Neural progenitor cell (in vitro differentiated cells): ENCODE measurements at regions not wholly inside any gene's neighbourhood (a gene's known extent, or its start where the extent isn't known, plus 50 kb on each side); places are given as distances from the start of the nearest gene placed in this dataset.

Source experiments
- DNase-seq: peaks from one replicate; pipeline ENCODE4 v3.0.0-alpha.2; 2016; ENCODE audit warnings: low spot score
- H2AFZ ChIP-seq: fragments of 200-600 bp; sonication (generic); replicated peaks from 2 replicates; pipeline ENCODE4 v1.6.1; 2016; ENCODE audit warnings: antibody characterized with exemption
- H3F3A ChIP-seq: fragments of 200-600 bp; sonication (generic); 2 replicates; pipeline ENCODE4 v1.6.1; 2016; ENCODE audit warnings: antibody characterized with exemption, low read depth
- H3K27ac ChIP-seq: fragments of 200-600 bp; sonication (generic); 2 replicates; pipeline ENCODE4 v1.5.1; 2016; ENCODE audit warnings: mild to moderate bottlenecking
- H3K27me3 ChIP-seq: fragments of 200-600 bp; sonication (generic); 2 replicates; pipeline ENCODE4 v1.6.1; 2016; ENCODE audit warnings: mild to moderate bottlenecking, moderate library complexity
- H3K36me3 ChIP-seq: fragments of 200-600 bp; sonication (generic); 2 replicates; pipeline ENCODE4 v1.5.1; 2016
- H3K4me1 ChIP-seq: fragments of 200-600 bp; sonication (generic); 2 replicates; pipeline ENCODE4 v1.6.1; 2016; ENCODE audit warnings: mixed run types
- H3K4me2 ChIP-seq: fragments of 200-600 bp; sonication (generic); 2 replicates; pipeline ENCODE4 v1.6.1; 2016
- H3K4me3 ChIP-seq: fragments of 200-600 bp; sonication (generic); 2 replicates; pipeline ENCODE4 v1.5.1; 2016
- H3K79me2 ChIP-seq: fragments of 200-600 bp; sonication (generic); 2 replicates; pipeline ENCODE4 v1.6.1; 2016; ENCODE audit warnings: low read depth
- H3K9ac ChIP-seq: fragments of 200-600 bp; sonication (generic); 2 replicates; pipeline ENCODE4 v1.6.1; 2016
- H3K9me3 ChIP-seq: fragments of 200-600 bp; sonication (generic); 2 replicates; pipeline ENCODE4 v1.5.1; 2016; ENCODE audit warnings: low read depth
- H4K20me1 ChIP-seq: fragments of 200-600 bp; sonication (generic); 2 replicates; pipeline ENCODE4 v1.6.1; 2016; ENCODE audit warnings: low read depth
- H3K27ac Mint-ChIP-seq: 3 replicates; pipeline ENCODE4 v1.8.0; 2021; ENCODE audit warnings: mixed read lengths
- H3K27me3 Mint-ChIP-seq: 2 replicates; pipeline ENCODE4 v1.8.0; 2022; ENCODE audit warnings: low read depth, mild to moderate bottlenecking, inconsistent platforms, moderate library complexity, mixed read lengths; ENCODE audit not compliant: insufficient read depth
- H3K36me3 Mint-ChIP-seq: 3 replicates; pipeline ENCODE4 v1.8.0; 2021; ENCODE audit warnings: mixed read lengths
- H3K4me1 Mint-ChIP-seq: 3 replicates; pipeline ENCODE4 v1.8.0; 2021; ENCODE audit warnings: mixed read lengths
- H3K4me3 Mint-ChIP-seq: 3 replicates; pipeline ENCODE4 v1.8.0; 2021; ENCODE audit warnings: mild to moderate bottlenecking, moderate library complexity, mixed read lengths
- H3K9me3 Mint-ChIP-seq: 3 replicates; pipeline ENCODE4 v1.8.0; 2020; ENCODE audit warnings: mixed read lengths
- CTCF ChIP-seq: fragments of 200-600 bp; sonication (generic); IDR thresholded peaks from 2 replicates; pipeline ENCODE4 v1.5.1; 2017; ENCODE audit warnings: antibody characterized with exemption, mild to moderate bottlenecking
- EZH2 ChIP-seq: fragments of 200-600 bp; sonication (generic); IDR thresholded peaks from 2 replicates; pipeline ENCODE4 v1.6.1; 2017; ENCODE audit warnings: antibody characterized with exemption, mild to moderate bottlenecking, moderate library complexity
- EZH2phosphoT487 ChIP-seq: fragments of 200-600 bp; sonication (generic); IDR thresholded peaks from 2 replicates; pipeline ENCODE4 v1.6.1; 2017; ENCODE audit warnings: antibody characterized with exemption

DNA sequence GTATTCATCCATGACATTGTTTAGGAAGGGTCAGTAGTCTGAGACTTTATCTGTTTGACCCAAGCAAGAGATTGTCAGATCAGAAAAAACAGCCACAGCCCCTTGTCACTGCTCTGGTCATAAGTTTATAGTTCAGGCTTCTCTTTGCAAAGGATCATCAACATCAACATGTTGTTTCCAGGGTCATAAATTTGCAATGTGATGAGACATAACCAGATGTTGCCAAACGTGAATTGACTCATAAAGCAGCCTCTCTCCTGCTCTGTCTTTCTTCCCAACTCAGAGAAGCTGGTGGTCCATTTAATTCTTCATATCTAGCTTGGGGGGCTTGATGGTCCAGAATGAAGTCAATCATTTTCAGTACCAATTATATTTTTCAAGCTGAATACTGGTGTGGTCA lies 507.2 kb upstream of the PBX1 start:
- no peaks in the 10 kb centered on the region for H3K36me3 ChIP-seq
- no peaks in the 10 kb centered on the region for H3F3A ChIP-seq
- H3K27ac ChIP-seq, result no peak overlapping the region
- no peak overlapping the region for H3K27ac Mint-ChIP-seq
- H3K4me1 ChIP-seq, result peaks cover 14% of the 10 kb centered on the region
- H4K20me1 ChIP-seq, result no peaks in the 10 kb centered on the region
- H3K4me3 ChIP-seq, result no peak overlapping the region
- no peaks in the 10 kb centered on the region for H3K79me2 ChIP-seq
- no peak for DNase-seq
- TF ChIP-seq EZH2phosphoT487 (no peak), EZH2 (no peak), CTCF (no peak)
- H3K4me1 Mint-ChIP-seq, result no peaks in the 10 kb centered on the region
- no peaks in the 10 kb centered on the region for H3K27me3 Mint-ChIP-seq
- no peaks in the 10 kb centered on the region for H3K36me3 Mint-ChIP-seq
- H3K9ac ChIP-seq, result no peak overlapping the region
- no peak overlapping the region for H3K4me2 ChIP-seq
- no peaks in the 10 kb centered on the region for H3K9me3 ChIP-seq
- no peak overlapping the region for H2AFZ ChIP-seq
- H3K27me3 ChIP-seq, result no peaks in the 10 kb centered on the region
- H3K4me3 Mint-ChIP-seq, result no peak overlapping the region
- H3K9me3 Mint-ChIP-seq, result no peaks in the 10 kb centered on the region

DNA sequence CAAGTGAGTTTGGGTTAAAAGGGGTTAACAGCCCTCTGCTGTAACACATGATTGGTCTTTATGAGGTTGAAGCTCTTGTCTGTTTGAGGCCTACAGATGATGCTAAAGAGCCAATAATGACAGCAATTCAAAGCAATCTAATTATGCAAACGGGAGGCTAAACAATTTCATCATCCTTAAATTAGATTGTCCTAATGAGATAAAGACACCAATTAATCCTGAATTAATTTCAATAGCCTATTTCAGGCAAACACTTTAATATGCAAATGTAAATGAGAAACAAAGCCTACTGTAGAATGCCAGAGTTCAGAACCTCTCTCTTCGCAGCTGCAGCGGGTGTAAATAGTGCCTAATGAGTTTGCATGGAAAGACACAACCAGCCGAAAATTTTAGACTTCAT lies 504.7 kb upstream of the PBX1 start:
- H3K9me3 ChIP-seq, result no peaks in the 10 kb centered on the region
- H3K79me2 ChIP-seq, result no peaks in the 10 kb centered on the region
- H3K27me3 Mint-ChIP-seq, result no peaks in the 10 kb centered on the region
- no peak overlapping the region for H3K4me3 Mint-ChIP-seq
- H3K27me3 ChIP-seq, result no peaks in the 10 kb centered on the region
- H2AFZ ChIP-seq, result peak overlapping the region; percentile 60
- H3K27ac Mint-ChIP-seq, result no peak overlapping the region
- DNase-seq, result peak; percentile 12
- no peaks in the 10 kb centered on the region for H3K4me1 Mint-ChIP-seq
- no peaks in the 10 kb centered on the region for H3F3A ChIP-seq
- no peaks in the 10 kb centered on the region for H3K9me3 Mint-ChIP-seq
- no peaks in the 10 kb centered on the region for H4K20me1 ChIP-seq
- H3K36me3 Mint-ChIP-seq, result no peaks in the 10 kb centered on the region
- peaks cover 14% of the 10 kb centered on the region for H3K4me1 ChIP-seq
- H3K4me2 ChIP-seq, result no peak overlapping the region
- no peaks in the 10 kb centered on the region for H3K36me3 ChIP-seq
- TF ChIP-seq EZH2phosphoT487 (no peak), CTCF (no peak), EZH2 (no peak)
- no peak overlapping the region for H3K4me3 ChIP-seq
- H3K9ac ChIP-seq, result no peak overlapping the region
- no peak overlapping the region for H3K27ac ChIP-seq

GRCh38 chr1:164058198-164058597 lies 500.8 kb upstream of the PBX1 start:
- no peak for DNase-seq
- peaks cover 14% of the 10 kb centered on the region for H3K4me1 ChIP-seq
- H3K9me3 ChIP-seq, result no peaks in the 10 kb centered on the region
- H3K79me2 ChIP-seq, result no peaks in the 10 kb centered on the region
- no peaks in the 10 kb centered on the region for H3K36me3 ChIP-seq
- no peaks in the 10 kb centered on the region for H4K20me1 ChIP-seq
- no peak overlapping the region for H3K4me3 ChIP-seq
- no peaks in the 10 kb centered on the region for H3K27me3 ChIP-seq
- Mint-ChIP-seq H3K27me3 (no peaks in the 10 kb centered on the region), H3K9me3 (no peaks in the 10 kb centered on the region), H3K27ac (no peak overlapping the region), H3K36me3 (no peaks in the 10 kb centered on the region), H3K4me1 (no peaks in the 10 kb centered on the region), H3K4me3 (no peak overlapping the region)
- no peaks in the 10 kb centered on the region for H3F3A ChIP-seq
- H2AFZ ChIP-seq, result no peak overlapping the region
- no peak overlapping the region for H3K4me2 ChIP-seq
- H3K27ac ChIP-seq, result no peak overlapping the region
- TF ChIP-seq EZH2 (no peak), CTCF (no peak), EZH2phosphoT487 (no peak)
- H3K9ac ChIP-seq, result no peak overlapping the region

DNA sequence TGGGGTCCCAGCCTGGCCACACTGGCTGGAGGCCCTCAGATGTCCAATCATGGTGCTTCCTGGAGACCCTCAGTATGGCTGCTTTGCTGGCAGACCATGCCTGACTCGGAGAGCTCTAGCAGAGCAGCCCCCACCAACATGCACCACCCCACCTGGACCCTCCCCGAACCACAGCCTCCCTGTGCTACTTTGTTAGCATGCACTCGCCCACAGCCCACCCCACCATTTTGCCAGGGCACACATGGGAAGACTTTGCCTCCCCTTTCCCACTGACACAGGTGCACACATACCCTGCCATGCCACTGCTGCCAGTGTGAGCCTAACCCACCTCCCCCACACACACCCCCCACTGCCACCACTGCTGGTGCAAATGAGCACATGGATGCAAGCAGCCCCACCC lies 497.5 kb upstream of the PBX1 start:
- H3K27me3 ChIP-seq, result no peaks in the 10 kb centered on the region
- H3K4me3 ChIP-seq, result no peak overlapping the region
- H3K27ac ChIP-seq, result no peak overlapping the region
- H3K36me3 Mint-ChIP-seq, result no peaks in the 10 kb centered on the region
- DNase-seq, result no peak
- no peaks in the 10 kb centered on the region for H3K79me2 ChIP-seq
- no peak overlapping the region for H2AFZ ChIP-seq
- no peak overlapping the region for H3K4me2 ChIP-seq
- H3K27me3 Mint-ChIP-seq, result no peaks in the 10 kb centered on the region
- H3K9me3 ChIP-seq, result no peaks in the 10 kb centered on the region
- no peaks in the 10 kb centered on the region for H4K20me1 ChIP-seq
- TF ChIP-seq CTCF (no peak), EZH2 (no peak), EZH2phosphoT487 (no peak)
- no peaks in the 10 kb centered on the region for H3F3A ChIP-seq
- no peaks in the 10 kb centered on the region for H3K36me3 ChIP-seq
- no peak overlapping the region for H3K9ac ChIP-seq
- H3K27ac Mint-ChIP-seq, result no peak overlapping the region
- no peaks in the 10 kb centered on the region for H3K4me1 Mint-ChIP-seq
- H3K4me3 Mint-ChIP-seq, result no peak overlapping the region
- H3K4me1 ChIP-seq, result no peaks in the 10 kb centered on the region
- no peaks in the 10 kb centered on the region for H3K9me3 Mint-ChIP-seq
